HG02981 (cell line): ENCODE measurements at regions not wholly inside any gene's neighbourhood (a gene's known extent, or its start where the extent isn't known, plus 50 kb on each side); places are given as distances from the start of the nearest gene placed in this dataset.

Source experiments
- ATAC-seq: cut with Tn5 transposase; IDR thresholded peaks from one replicate; pipeline ENCODE4 v1.9.1; 2021; ENCODE audit warnings: mild to moderate bottlenecking, moderate library complexity; ENCODE audit not compliant: unreplicated experiment

- no peak for ATAC-seq
Measured at GRCh38 chr10:94183666-94184264, 179.0 kb downstream of the NOC3L start.

- ATAC-seq, result no peak
Measured at GRCh38 chr10:94186722-94187121, 176.0 kb downstream of the NOC3L start.

GRCh38 chr10:94192333-94192732 lies 170.4 kb downstream of the NOC3L start:
- ATAC-seq, result no peak

- ATAC-seq, result no peak
Measured at GRCh38 chr10:94192974-94193373, 169.8 kb downstream of the NOC3L start.

GRCh38 chr10:94193466-94193924 lies 169.2 kb downstream of the NOC3L start:
- no peak for ATAC-seq

- no peak for ATAC-seq
Measured at GRCh38 chr10:94194256-94194655, 168.5 kb downstream of the NOC3L start.

- ATAC-seq, result no peak
Measured at GRCh38 chr10:94197241-94197640, 165.5 kb downstream of the NOC3L start.

- ATAC-seq, result no peak
Measured at GRCh38 chr10:94198324-94198723, 164.4 kb downstream of the NOC3L start.

GRCh38 chr10:94199565-94199964 lies 163.2 kb downstream of the NOC3L start:
- no peak for ATAC-seq

GRCh38 chr10:94200146-94200837 lies 162.4 kb downstream of the NOC3L start:
- ATAC-seq, result no peak

- ATAC-seq, result no peak
Measured at GRCh38 chr10:94205396-94205831, 157.3 kb downstream of the NOC3L start.

- no peak for ATAC-seq
Measured at GRCh38 chr10:94206176-94206575, 156.6 kb downstream of the NOC3L start.

- ATAC-seq, result no peak
Measured at GRCh38 chr10:94208315-94208714, 154.4 kb downstream of the NOC3L start.

- ATAC-seq, result no peak
Measured at GRCh38 chr10:94210440-94211168, 152.1 kb downstream of the NOC3L start.

GRCh38 chr10:94211169-94211510 lies 151.6 kb downstream of the NOC3L start:
- ATAC-seq, result no peak

- ATAC-seq, result no peak
Measured at GRCh38 chr10:94213001-94213530, 149.7 kb downstream of the NOC3L start.

- no peak for ATAC-seq
Measured at GRCh38 chr10:94213980-94214379, 148.8 kb downstream of the NOC3L start.

GRCh38 chr10:94214481-94214893 lies 148.3 kb downstream of the NOC3L start:
- no peak for ATAC-seq

- no peak for ATAC-seq
Measured at GRCh38 chr10:94216201-94216600, 146.5 kb downstream of the NOC3L start.

GRCh38 chr10:94217411-94217810 lies 145.3 kb downstream of the NOC3L start:
- ATAC-seq, result no peak

- ATAC-seq, result no peak
Measured at GRCh38 chr10:94218493-94219183, 144.1 kb downstream of the NOC3L start.
